ENCODE measurements at regions not wholly inside any gene's neighbourhood (a gene's known extent, or its start where the extent isn't known, plus 50 kb on each side); places are given as distances from the start of the nearest gene placed in this dataset.
"Not testable (repeated sequence)": the region's sequence is repeated elsewhere in the genome, so short reads cannot be mapped to it uniquely, and the experiment has no call there.

- DNase-seq = no peak
- no peaks in the 10 kb centered on the region for H3K27me3 ChIP-seq
- no peaks in the 10 kb centered on the region for H3K4me1 ChIP-seq
- TF ChIP-seq POLR2A (IDR thresholded peaks at IDR 0.05) (no peak), CTCF (IDR thresholded peaks at IDR 0.05) (no peak)
- no peak overlapping the region for H3K4me3 ChIP-seq
- no peak overlapping the region for H3K27ac ChIP-seq
- no peaks in the 10 kb centered on the region for H3K36me3 ChIP-seq
- no peaks in the 10 kb centered on the region for H3K9me3 ChIP-seq
These were observed 612.7 kb upstream of the TBX3 start for GRCh38 chr12:115296613-115297198.

GRCh38 chr12:115295886-115296285 is 611.9 kb upstream of the TBX3 start:
- Histone ChIP-seq H3K27me3 (no peaks in the 10 kb centered on the region), H3K4me1 (no peaks in the 10 kb centered on the region), H3K27ac (no peak overlapping the region), H3K9me3 (no peaks in the 10 kb centered on the region), H3K4me3 (no peak overlapping the region), H3K36me3 (no peaks in the 10 kb centered on the region)
- TF ChIP-seq CTCF (IDR thresholded peaks at IDR 0.05) (no peak), POLR2A (IDR thresholded peaks at IDR 0.05) (no peak)
- DNase-seq = no peak

GRCh38 chr12:115294453-115295133 is 610.6 kb upstream of the TBX3 start:
- no peak for DNase-seq
- Histone ChIP-seq H3K27me3 (no peaks in the 10 kb centered on the region), H3K36me3 (no peaks in the 10 kb centered on the region), H3K4me3 (no peak overlapping the region), H3K9me3 (no peaks in the 10 kb centered on the region), H3K4me1 (no peaks in the 10 kb centered on the region), H3K27ac (no peak overlapping the region)
- no peak for TF ChIP-seq POLR2A (IDR thresholded peaks at IDR 0.05)

- H3K4me1 ChIP-seq, H3K4me3 ChIP-seq, H3K36me3 ChIP-seq, DNase-seq, H3K9me3 ChIP-seq, H3K27me3 ChIP-seq, H3K27ac ChIP-seq: not testable (repeated sequence)
These were observed 601.5 kb upstream of the TBX3 start for GRCh38 chr12:115285429-115285828.

- no peak overlapping the region for H3K27ac ChIP-seq
These were observed 589.5 kb upstream of the TBX3 start for GRCh38 chr12:115273456-115273855.

GRCh38 chr12:115268451-115268850 is 584.5 kb upstream of the TBX3 start:
- TF ChIP-seq CTCF (IDR thresholded peaks at IDR 0.05) = no peak
- no peak for TF ChIP-seq POLR2A (IDR thresholded peaks at IDR 0.05)
- DNase-seq = no peak
- no peaks in the 10 kb centered on the region for H3K27me3 ChIP-seq
- no peaks in the 10 kb centered on the region for H3K9me3 ChIP-seq
- H3K4me3 ChIP-seq = no peak overlapping the region
- H3K36me3 ChIP-seq = no peaks in the 10 kb centered on the region
- H3K4me1 ChIP-seq = no peaks in the 10 kb centered on the region
- no peak overlapping the region for H3K27ac ChIP-seq

More at GRCh38 chr12:115273456-115273855, 589.5 kb upstream of the TBX3 start:
- Histone ChIP-seq H3K9me3 (no peaks in the 10 kb centered on the region), H3K4me1 (no peaks in the 10 kb centered on the region), H3K27me3 (no peaks in the 10 kb centered on the region), H3K36me3 (no peaks in the 10 kb centered on the region), H3K4me3 (no peak overlapping the region)
- no peak for TF ChIP-seq POLR2A (IDR thresholded peaks at IDR 0.05)
- no peak for TF ChIP-seq CTCF (IDR thresholded peaks at IDR 0.05)
- no peak for DNase-seq

Measured in Peyer's patch (tissue), 4 donors.